Mesothelial cell of epicardium (in vitro differentiated cells): ENCODE measurements at regions not wholly inside any gene's neighbourhood (a gene's known extent, or its start where the extent isn't known, plus 50 kb on each side); places are given as distances from the start of the nearest gene placed in this dataset.

Experiments
- DNase-seq, 2 experiments: peaks; one replicate each; pipeline ENCODE4 v3.0.0; 2021; ENCODE audit warnings: low spot score in 2 of 2; ENCODE audit not compliant: unreplicated experiment in 2 of 2
- H3K27ac Mint-ChIP-seq: 2 replicates; pipeline ENCODE4 v1.8.0; 2021; ENCODE audit warnings: mixed read lengths
- H3K27me3 Mint-ChIP-seq: 2 replicates; pipeline ENCODE4 v1.8.0; 2021; ENCODE audit warnings: low read depth, mixed read lengths
- H3K36me3 Mint-ChIP-seq: 2 replicates; pipeline ENCODE4 v1.8.0; 2021; ENCODE audit warnings: mixed read lengths
- H3K4me1 Mint-ChIP-seq: 2 replicates; pipeline ENCODE4 v1.8.0; 2021; ENCODE audit warnings: mixed read lengths
- H3K4me3 Mint-ChIP-seq: 2 replicates; pipeline ENCODE4 v1.8.0; 2021; ENCODE audit warnings: mild to moderate bottlenecking, moderate library complexity, mixed read lengths
- H3K9me3 Mint-ChIP-seq: 2 replicates; pipeline ENCODE4 v1.8.0; 2021; ENCODE audit warnings: mixed read lengths
- TF ChIP-seq, protein P1 (sequence below): fragments of 200-600 bp; sonication (generic); IDR thresholded peaks from one replicate; pipeline ENCODE4 v1.5.0; 2021; ENCODE audit warnings: antibody characterized with exemption; ENCODE audit not compliant: unreplicated experiment

DNA sequence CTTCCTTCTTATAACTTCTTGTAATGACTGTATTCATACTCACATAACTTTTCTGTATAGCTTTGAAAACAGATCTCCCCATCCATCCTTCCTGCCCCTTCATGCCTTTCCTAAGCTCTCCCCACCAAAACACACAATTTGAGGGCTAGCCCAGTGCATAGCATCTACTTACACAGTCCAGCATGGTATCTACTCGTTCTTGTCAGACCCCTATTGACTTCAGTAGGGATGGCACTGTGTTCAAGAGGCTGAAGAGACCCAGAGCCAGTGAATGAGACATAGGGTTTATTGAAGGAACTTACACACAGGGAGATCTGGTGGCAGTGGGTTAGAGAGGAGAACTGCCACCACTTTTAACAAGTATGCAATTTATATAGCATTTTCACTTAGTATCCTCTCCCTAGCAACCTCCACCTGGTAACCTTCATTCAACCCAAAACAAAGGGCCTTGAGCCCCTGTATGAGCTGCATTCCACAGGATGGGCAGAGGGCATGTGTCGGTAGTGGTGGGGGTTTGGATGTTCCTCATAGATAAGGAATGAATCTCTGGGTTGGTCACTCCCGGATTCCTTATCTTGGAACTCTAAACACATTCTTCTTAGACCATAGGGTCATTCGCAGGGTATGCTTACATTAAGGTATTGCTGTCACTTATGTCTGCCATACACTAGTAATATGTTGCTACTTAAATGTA, 64.9 kb upstream of the GNG12 start:
- DNase-seq, result no peak
- Mint-ChIP-seq H3K4me1 (peaks cover 29% of the 10 kb centered on the region), H3K4me3 (no peak overlapping the region), H3K9me3 (peaks cover 39% of the 10 kb centered on the region), H3K36me3 (peaks cover 6% of the 10 kb centered on the region), H3K27me3 (no peaks in the 10 kb centered on the region), H3K27ac (peak overlapping the region; percentile 68)
- TF ChIP-seq, protein P1, sequence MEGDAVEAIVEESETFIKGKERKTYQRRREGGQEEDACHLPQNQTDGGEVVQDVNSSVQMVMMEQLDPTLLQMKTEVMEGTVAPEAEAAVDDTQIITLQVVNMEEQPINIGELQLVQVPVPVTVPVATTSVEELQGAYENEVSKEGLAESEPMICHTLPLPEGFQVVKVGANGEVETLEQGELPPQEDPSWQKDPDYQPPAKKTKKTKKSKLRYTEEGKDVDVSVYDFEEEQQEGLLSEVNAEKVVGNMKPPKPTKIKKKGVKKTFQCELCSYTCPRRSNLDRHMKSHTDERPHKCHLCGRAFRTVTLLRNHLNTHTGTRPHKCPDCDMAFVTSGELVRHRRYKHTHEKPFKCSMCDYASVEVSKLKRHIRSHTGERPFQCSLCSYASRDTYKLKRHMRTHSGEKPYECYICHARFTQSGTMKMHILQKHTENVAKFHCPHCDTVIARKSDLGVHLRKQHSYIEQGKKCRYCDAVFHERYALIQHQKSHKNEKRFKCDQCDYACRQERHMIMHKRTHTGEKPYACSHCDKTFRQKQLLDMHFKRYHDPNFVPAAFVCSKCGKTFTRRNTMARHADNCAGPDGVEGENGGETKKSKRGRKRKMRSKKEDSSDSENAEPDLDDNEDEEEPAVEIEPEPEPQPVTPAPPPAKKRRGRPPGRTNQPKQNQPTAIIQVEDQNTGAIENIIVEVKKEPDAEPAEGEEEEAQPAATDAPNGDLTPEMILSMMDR, result no peak

GRCh38 chr1:67897270-67897949, 64.1 kb upstream of the GNG12 start:
- no peaks in the 10 kb centered on the region for H3K27me3 Mint-ChIP-seq
- peaks cover 35% of the 10 kb centered on the region for H3K4me1 Mint-ChIP-seq
- H3K27ac Mint-ChIP-seq, result peak overlapping the region; percentile 68
- no peak for DNase-seq
- TF ChIP-seq, protein P1, result no peak
- peaks cover 32% of the 10 kb centered on the region for H3K9me3 Mint-ChIP-seq
- H3K36me3 Mint-ChIP-seq, result peaks cover 4% of the 10 kb centered on the region
- H3K4me3 Mint-ChIP-seq, result no peak overlapping the region

- Mint-ChIP-seq H3K4me1 (peaks cover 35% of the 10 kb centered on the region), H3K36me3 (peaks cover 4% of the 10 kb centered on the region), H3K27me3 (no peaks in the 10 kb centered on the region), H3K27ac (peak overlapping the region; percentile 68), H3K9me3 (peaks cover 26% of the 10 kb centered on the region), H3K4me3 (no peak overlapping the region)
- TF ChIP-seq, protein P1, result no peak
- DNase-seq, result no peak
These were observed 63.6 kb upstream of the GNG12 start for GRCh38 chr1:67896826-67897225.

GRCh38 chr1:67894981-67895735, 61.9 kb upstream of the GNG12 start:
- Mint-ChIP-seq H3K4me3 (no peak overlapping the region), H3K27ac (no peak overlapping the region), H3K4me1 (peaks cover 49% of the 10 kb centered on the region), H3K36me3 (peaks cover 4% of the 10 kb centered on the region), H3K9me3 (peaks cover 17% of the 10 kb centered on the region), H3K27me3 (no peaks in the 10 kb centered on the region)
- DNase-seq, result no peak
- TF ChIP-seq, protein P1, result no peak

- TF ChIP-seq, protein P1, result no peak
- Mint-ChIP-seq H3K27me3 (no peaks in the 10 kb centered on the region), H3K36me3 (no peaks in the 10 kb centered on the region), H3K9me3 (no peaks in the 10 kb centered on the region), H3K4me3 (no peak overlapping the region), H3K27ac (no peak overlapping the region), H3K4me1 (peaks cover 47% of the 10 kb centered on the region)
- no peak for DNase-seq
These were observed 59.8 kb upstream of the GNG12 start for GRCh38 chr1:67893126-67893495.
